H9 (cell line): ENCODE measurements at regions not wholly inside any gene's neighbourhood (a gene's known extent, or its start where the extent isn't known, plus 50 kb on each side); places are given as distances from the start of the nearest gene placed in this dataset.

Experiments used
- DNase-seq: peaks from one replicate; pipeline ENCODE4 v3.0.0-alpha.2; 2017
- H2AFZ ChIP-seq: one replicate; pipeline ENCODE4 v1.6.1; 2013; ENCODE audit warnings: mild to moderate bottlenecking, low read length, control low read depth, moderate library complexity
- H2AK5ac ChIP-seq: 2 replicates; pipeline ENCODE4 v1.6.1; 2013; ENCODE audit warnings: low read length, control low read depth, mixed read lengths; ENCODE audit not compliant: insufficient read length
- H2BK120ac ChIP-seq: one replicate; pipeline ENCODE4 v1.6.1; 2013; ENCODE audit warnings: low read depth, mild to moderate bottlenecking, low read length, control low read depth, inconsistent platforms; ENCODE audit not compliant: poor library complexity, severe bottlenecking
- H2BK12ac ChIP-seq: 2 replicates; pipeline ENCODE4 v1.6.1; 2013; ENCODE audit warnings: low read length, control low read depth, mixed read lengths, low read depth; ENCODE audit not compliant: insufficient read length
- H2BK15ac ChIP-seq: 2 replicates; pipeline ENCODE4 v1.6.1; 2013; ENCODE audit warnings: low read depth, low read length, control low read depth
- H2BK20ac ChIP-seq: one replicate; pipeline ENCODE4 v1.6.1; 2013; ENCODE audit warnings: low read depth, mild to moderate bottlenecking, low read length, control low read depth, inconsistent platforms; ENCODE audit not compliant: poor library complexity, severe bottlenecking
- H2BK5ac ChIP-seq: 2 replicates; pipeline ENCODE4 v1.6.1; 2013; ENCODE audit warnings: low read length, control low read depth, mixed read lengths; ENCODE audit not compliant: insufficient read length
- H3K14ac ChIP-seq: 2 replicates; pipeline ENCODE4 v1.6.1; 2013; ENCODE audit warnings: low read length, control low read depth; ENCODE audit not compliant: insufficient read depth
- H3K18ac ChIP-seq: 2 replicates; pipeline ENCODE4 v1.6.1; 2013; ENCODE audit warnings: low read depth, mild to moderate bottlenecking, mixed read lengths, low read length, control low read depth; ENCODE audit not compliant: insufficient read length
- H3K23ac ChIP-seq: 2 replicates; pipeline ENCODE4 v1.6.1; 2013; ENCODE audit warnings: low read length, control low read depth, mixed read lengths, low read depth; ENCODE audit not compliant: insufficient read length
- H3K23me2 ChIP-seq: 2 replicates; pipeline ENCODE4 v1.6.1; 2013; ENCODE audit warnings: low read depth, mild to moderate bottlenecking, mixed read lengths, low read length, control low read depth; ENCODE audit not compliant: insufficient read length, poor library complexity, severe bottlenecking
- H3K27ac ChIP-seq: 2 replicates; pipeline ENCODE4 v1.5.1; 2013; ENCODE audit warnings: low read length, control low read depth, mixed read lengths, low read depth; ENCODE audit not compliant: insufficient read length
- H3K27me3 ChIP-seq: 2 replicates; pipeline ENCODE4 v1.6.1; 2013; ENCODE audit warnings: low read length, control low read depth, inconsistent platforms; ENCODE audit not compliant: insufficient read depth
- H3K4ac ChIP-seq: 2 replicates; pipeline ENCODE4 v1.6.1; 2013; ENCODE audit warnings: low read depth, mild to moderate bottlenecking, control low read depth, inconsistent platforms, low read length, moderate library complexity
- H3K4me1 ChIP-seq: 2 replicates; pipeline ENCODE4 v1.6.1; 2013; ENCODE audit warnings: low read length, control low read depth, inconsistent platforms; ENCODE audit not compliant: insufficient read depth
- H3K4me2 ChIP-seq: 2 replicates; pipeline ENCODE4 v1.6.1; 2013; ENCODE audit warnings: low read length, control low read depth, mixed read lengths; ENCODE audit not compliant: insufficient read length, insufficient read depth
- H3K56ac ChIP-seq: 2 replicates; pipeline ENCODE4 v1.6.1; 2013; ENCODE audit warnings: low read depth, mild to moderate bottlenecking, mixed read lengths, low read length, control low read depth; ENCODE audit not compliant: insufficient read length
- H3K79me1 ChIP-seq: 2 replicates; pipeline ENCODE4 v1.6.1; 2013; ENCODE audit warnings: low read depth, mild to moderate bottlenecking, moderate library complexity, low read length, control low read depth, inconsistent platforms; ENCODE audit not compliant: insufficient read depth, poor library complexity, severe bottlenecking
- H3K79me2 ChIP-seq: 2 replicates; pipeline ENCODE4 v1.6.1; 2013; ENCODE audit warnings: low read length, control low read depth, inconsistent platforms; ENCODE audit not compliant: insufficient read depth
- H3K9ac ChIP-seq: 2 replicates; pipeline ENCODE4 v1.6.1; 2013; ENCODE audit warnings: low read length, control low read depth, mixed read lengths; ENCODE audit not compliant: insufficient read length; ENCODE audit errors: extremely low read depth
- H3K9me3 ChIP-seq: one replicate; pipeline ENCODE4 v1.6.1; 2013; ENCODE audit warnings: low read depth, low read length, inconsistent platforms; ENCODE audit not compliant: control insufficient read depth
- H3T11ph ChIP-seq: one replicate; pipeline ENCODE4 v1.6.1; 2013; ENCODE audit warnings: mild to moderate bottlenecking, low read length, control low read depth, inconsistent platforms
- H4K20me1 ChIP-seq: one replicate; pipeline ENCODE4 v1.6.1; 2013; ENCODE audit not compliant: control insufficient read depth, insufficient read length, insufficient read depth
- H4K5ac ChIP-seq: 2 replicates; pipeline ENCODE4 v1.6.1; 2013; ENCODE audit warnings: low read depth, mild to moderate bottlenecking, mixed read lengths, low read length, control low read depth; ENCODE audit not compliant: insufficient read length
- H4K8ac ChIP-seq: replicated peaks from 2 replicates; pipeline ENCODE4 v1.6.1; 2013; ENCODE audit warnings: low read length, control low read depth, mixed read lengths, low read depth; ENCODE audit not compliant: insufficient read length
- H4K91ac ChIP-seq: 2 replicates; pipeline ENCODE4 v1.6.1; 2013; ENCODE audit warnings: low read depth, mild to moderate bottlenecking, moderate library complexity, mixed read lengths, low read length, control low read depth; ENCODE audit not compliant: insufficient read length
- H3K27ac Mint-ChIP-seq, 3 experiments: 2 replicates in 2 of 3; 3 replicates in 1 of 3; pipeline ENCODE4 v1.8.0; 2020 to 2021; ENCODE audit warnings: mixed read lengths in 3 of 3, mild to moderate bottlenecking in 1 of 3, moderate library complexity in 1 of 3
- H3K27me3 Mint-ChIP-seq: 2 replicates; pipeline ENCODE4 v1.8.0; 2021; ENCODE audit warnings: low read depth, mild to moderate bottlenecking, moderate library complexity, mixed read lengths
- H3K36me3 Mint-ChIP-seq, 3 experiments: 2 replicates in 2 of 3; 3 replicates in 1 of 3; pipeline ENCODE4 v1.8.0; 2020 to 2021; ENCODE audit warnings: low read depth in 3 of 3, mixed read lengths in 3 of 3; ENCODE audit not compliant: insufficient read depth in 1 of 3
- H3K4me1 Mint-ChIP-seq, 2 experiments: 2 replicates each; pipeline ENCODE4 v1.8.0; 2020; ENCODE audit warnings: mixed read lengths in 2 of 2
- H3K4me3 Mint-ChIP-seq, 2 experiments: 2 replicates in 1 of 2; 3 replicates in 1 of 2; pipeline ENCODE4 v1.8.0; 2020 to 2021; ENCODE audit warnings: mild to moderate bottlenecking in 2 of 2, mixed read lengths in 2 of 2, moderate library complexity in 1 of 2
- H3K9me3 Mint-ChIP-seq, 2 experiments: 2 replicates in 1 of 2; 3 replicates in 1 of 2; pipeline ENCODE4 v1.8.0; 2020; ENCODE audit warnings: mild to moderate bottlenecking in 2 of 2, mixed read lengths in 2 of 2, moderate library complexity in 1 of 2
- WGBS: extraction: QIAGEN DNeasy Blood & Tissue Kit; methylation state at CpG from one replicate; pipeline ENCODE4 v1.1.7; 2013; ENCODE audit warnings: missing lambda C conversion rate, low lambda C conversion rate, mixed read lengths; ENCODE audit not compliant: insufficient read length; ENCODE audit errors: extremely low coverage; 5-methylcytosine and 5-hydroxymethylcytosine counted together
- TF ChIP-seq, protein P1 (sequence below): fragments of 200-600 bp; sonication (generic); conservative IDR thresholded peaks from 3 replicates; pipeline ENCODE4 v1.8.0; 2021; ENCODE audit warnings: antibody characterized with exemption, mild to moderate bottlenecking

DNA sequence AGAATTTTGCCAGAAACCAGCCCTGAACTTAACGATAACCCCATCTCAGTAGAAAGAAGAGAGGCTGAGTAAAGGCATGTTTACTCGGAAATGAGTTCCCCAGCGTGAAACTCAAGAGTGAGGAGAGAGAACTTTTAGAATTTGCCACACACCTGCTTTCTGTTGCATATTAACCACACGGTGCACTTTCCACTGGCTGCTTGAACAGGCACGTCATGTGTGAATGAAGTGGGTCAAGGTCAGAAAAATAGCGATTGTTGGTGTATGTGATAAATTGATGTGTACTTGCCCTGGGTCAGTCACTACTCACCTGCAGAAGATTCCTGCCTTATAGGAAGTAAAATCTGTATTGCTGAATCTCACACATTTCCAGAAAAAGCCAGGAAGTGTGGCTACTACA is 395.7 kb downstream of the TRIML1 start:
- DNase-seq, result no peak
- Histone ChIP-seq H3K56ac (no peak overlapping the region), H4K91ac (no peak overlapping the region), H3K23ac (no peak overlapping the region), H2BK15ac (no peak overlapping the region), H3K27ac (no peak overlapping the region), H3K14ac (no peak overlapping the region), H2BK20ac (no peak overlapping the region), H2BK120ac (no peak overlapping the region), H2AK5ac (no peak overlapping the region), H4K8ac (no peak overlapping the region), H4K5ac (no peak overlapping the region), H2BK12ac (no peak overlapping the region), H3K4me1 (no peaks in the 10 kb centered on the region), H2AFZ (no peak overlapping the region), H3K4ac (no peak overlapping the region), H3K79me1 (no peaks in the 10 kb centered on the region), H3K27me3 (no peaks in the 10 kb centered on the region), H3K79me2 (no peaks in the 10 kb centered on the region), H3K9me3 (no peaks in the 10 kb centered on the region), H3K9ac (no peak overlapping the region), H3K23me2 (no peaks in the 10 kb centered on the region), H2BK5ac (no peak overlapping the region), H3K18ac (no peak overlapping the region), H3K4me2 (no peak overlapping the region), H4K20me1 (no peaks in the 10 kb centered on the region), H3T11ph (no peak overlapping the region)
- Mint-ChIP-seq H3K27me3 (no peaks in the 10 kb centered on the region), H3K27ac (no peak overlapping the region), H3K4me1 (peaks cover 0 to 3% of the 10 kb centered on the region in 2 experiments; a peak in 2 of 4 replicates), H3K36me3 (peaks cover 3 to 18% (median 11%) of the 10 kb centered on the region in 3 experiments; a peak in 4 of 7 replicates), H3K4me3 (no peak overlapping the region), H3K9me3 (peaks cover 13 to 14% of the 10 kb centered on the region in 2 experiments)
- TF ChIP-seq, protein P1, sequence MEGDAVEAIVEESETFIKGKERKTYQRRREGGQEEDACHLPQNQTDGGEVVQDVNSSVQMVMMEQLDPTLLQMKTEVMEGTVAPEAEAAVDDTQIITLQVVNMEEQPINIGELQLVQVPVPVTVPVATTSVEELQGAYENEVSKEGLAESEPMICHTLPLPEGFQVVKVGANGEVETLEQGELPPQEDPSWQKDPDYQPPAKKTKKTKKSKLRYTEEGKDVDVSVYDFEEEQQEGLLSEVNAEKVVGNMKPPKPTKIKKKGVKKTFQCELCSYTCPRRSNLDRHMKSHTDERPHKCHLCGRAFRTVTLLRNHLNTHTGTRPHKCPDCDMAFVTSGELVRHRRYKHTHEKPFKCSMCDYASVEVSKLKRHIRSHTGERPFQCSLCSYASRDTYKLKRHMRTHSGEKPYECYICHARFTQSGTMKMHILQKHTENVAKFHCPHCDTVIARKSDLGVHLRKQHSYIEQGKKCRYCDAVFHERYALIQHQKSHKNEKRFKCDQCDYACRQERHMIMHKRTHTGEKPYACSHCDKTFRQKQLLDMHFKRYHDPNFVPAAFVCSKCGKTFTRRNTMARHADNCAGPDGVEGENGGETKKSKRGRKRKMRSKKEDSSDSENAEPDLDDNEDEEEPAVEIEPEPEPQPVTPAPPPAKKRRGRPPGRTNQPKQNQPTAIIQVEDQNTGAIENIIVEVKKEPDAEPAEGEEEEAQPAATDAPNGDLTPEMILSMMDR, result no peak
- no CpG with 5 or more reads among the region's 6 CpGs for WGBS
